Activated CD4-positive, CD25-positive, alpha-beta regulatory T cell treated with anti-CD3 and anti-CD28 coated beads, Interleukin-2, amount 50 U/mL, for 16 hours (primary cell): ENCODE measurements at regions not wholly inside any gene's neighbourhood (a gene's known extent, or its start where the extent isn't known, plus 50 kb on each side); places are given as distances from the start of the nearest gene placed in this dataset.

ENCODE experiments used
- DNase-seq: peaks from one replicate; pipeline ENCODE4 v3.0.0-alpha.2; 2020; ENCODE audit warnings: low read depth, low spot score

GRCh38 chr6:134740027-134740373, 209.9 kb downstream of the ALDH8A1 start:
- no peak for DNase-seq

GRCh38 chr6:134739299-134740026, 210.4 kb downstream of the ALDH8A1 start:
- no peak for DNase-seq

GRCh38 chr6:134738211-134738885, 211.6 kb downstream of the ALDH8A1 start:
- DNase-seq = no peak

- DNase-seq = no peak
Measured at GRCh38 chr6:134735461-134735860, 214.4 kb downstream of the ALDH8A1 start.

GRCh38 chr6:134734312-134734869, 215.5 kb downstream of the ALDH8A1 start:
- DNase-seq = no peak

GRCh38 chr6:134733801-134734200, 216.1 kb downstream of the ALDH8A1 start:
- DNase-seq = no peak

- DNase-seq = no peak
Measured at GRCh38 chr6:134732763-134733162, 217.1 kb downstream of the ALDH8A1 start.

- DNase-seq = no peak
Measured at GRCh38 chr6:134731615-134732014, 218.3 kb downstream of the ALDH8A1 start.

GRCh38 chr6:134730013-134730412, 219.9 kb downstream of the ALDH8A1 start:
- DNase-seq = no peak

- DNase-seq = no peak
Measured at GRCh38 chr6:134729561-134729960, 220.3 kb downstream of the ALDH8A1 start.

GRCh38 chr6:134727081-134727480, 222.8 kb downstream of the ALDH8A1 start:
- no peak for DNase-seq

GRCh38 chr6:134725590-134725989, 224.3 kb downstream of the ALDH8A1 start:
- no peak for DNase-seq

GRCh38 chr6:134724771-134725340, 225.0 kb downstream of the ALDH8A1 start:
- DNase-seq = no peak

GRCh38 chr6:134723081-134723871, 226.6 kb downstream of the ALDH8A1 start:
- no peak for DNase-seq

- no peak for DNase-seq
Measured at GRCh38 chr6:134722200-134722870, 227.6 kb downstream of the ALDH8A1 start.

- DNase-seq = no peak
Measured at GRCh38 chr6:134721060-134721405, 228.9 kb downstream of the ALDH8A1 start.

GRCh38 chr6:134720353-134721059, 229.4 kb downstream of the ALDH8A1 start:
- DNase-seq = no peak

- no peak for DNase-seq
Measured at GRCh38 chr6:134719911-134720310, 230.0 kb downstream of the ALDH8A1 start.

GRCh38 chr6:134719286-134719685, 230.6 kb downstream of the ALDH8A1 start:
- DNase-seq = no peak

- DNase-seq = no peak
Measured at GRCh38 chr6:134714679-134715078, 235.2 kb downstream of the ALDH8A1 start.

GRCh38 chr6:134714113-134714512, 235.8 kb downstream of the ALDH8A1 start:
- no peak for DNase-seq
